DMS153 treated with DMSO at 0.1 percent for 48 hours (cell line): ENCODE measurements at regions not wholly inside any gene's neighbourhood (a gene's known extent, or its start where the extent isn't known, plus 50 kb on each side); places are given as distances from the start of the nearest gene placed in this dataset.
"Not testable (repeated sequence)": the region's sequence is repeated elsewhere in the genome, so short reads cannot be mapped to it uniquely, and the experiment has no call there.

Source experiments
- DNase-seq: peaks from one replicate; lab custom pipeline; 2025; ENCODE audit not compliant: unreplicated experiment; lab: John Stamatoyannopoulos, UW

DNA sequence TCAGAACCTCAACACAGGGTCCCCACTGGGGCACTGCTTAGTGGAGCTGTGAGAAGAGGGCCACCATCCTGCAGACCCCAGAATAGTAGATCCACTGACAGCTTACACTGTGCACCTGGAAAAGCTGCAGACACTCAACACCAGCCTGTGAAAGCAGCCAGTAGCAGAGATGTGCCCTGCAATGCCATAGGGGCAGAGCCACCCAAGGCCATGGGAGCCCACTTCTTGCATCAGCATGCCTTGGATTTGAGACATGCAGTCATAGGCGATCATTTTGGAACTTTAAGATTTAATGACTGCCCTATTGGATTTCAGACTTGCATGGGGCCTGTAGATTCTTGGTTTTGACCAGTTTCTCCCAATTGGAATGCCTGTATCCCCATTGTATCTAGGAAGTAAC is 1962.1 kb upstream of the PRR20A start:
- DNase-seq, result not testable (repeated sequence)

DNA sequence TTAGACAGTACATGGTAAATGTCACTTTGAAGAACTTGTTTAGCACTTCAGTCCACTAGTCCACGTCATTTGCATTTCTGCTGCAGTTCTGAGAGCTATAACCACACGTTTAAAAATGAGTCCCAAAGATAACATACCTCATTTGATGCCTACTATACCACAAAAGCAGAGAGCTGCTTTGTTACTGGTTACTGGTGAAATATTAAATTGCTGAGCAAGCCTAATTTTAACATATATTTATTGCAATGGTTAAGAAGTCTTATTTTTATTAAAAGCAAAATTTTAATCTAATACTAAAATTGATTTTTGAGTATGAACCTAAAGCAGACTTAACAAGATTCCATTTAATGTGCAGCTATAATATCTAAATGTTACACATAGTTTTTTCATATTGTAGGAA is 1949.7 kb upstream of the PRR20A start:
- no peak for DNase-seq

DNA sequence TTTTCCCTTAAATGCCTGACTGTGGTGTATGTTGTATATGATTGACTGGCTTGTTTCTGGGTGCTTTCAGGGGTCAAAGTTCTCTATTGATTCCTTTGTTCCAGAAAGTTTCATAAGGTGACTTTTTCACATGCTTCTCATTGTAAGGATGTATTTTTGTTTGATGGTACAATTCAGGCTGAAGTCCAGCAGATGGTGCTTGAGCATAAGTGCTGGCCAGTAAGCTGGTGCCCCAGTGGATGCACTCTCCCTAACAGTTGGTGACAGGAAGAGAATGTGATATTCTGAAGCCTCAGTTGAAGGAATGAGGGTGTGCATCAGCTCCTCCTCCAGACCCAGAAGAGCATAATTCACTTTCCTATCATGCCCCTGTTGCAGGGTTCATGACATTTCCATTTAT is 1941.6 kb upstream of the PRR20A start:
- no peak for DNase-seq

DNA sequence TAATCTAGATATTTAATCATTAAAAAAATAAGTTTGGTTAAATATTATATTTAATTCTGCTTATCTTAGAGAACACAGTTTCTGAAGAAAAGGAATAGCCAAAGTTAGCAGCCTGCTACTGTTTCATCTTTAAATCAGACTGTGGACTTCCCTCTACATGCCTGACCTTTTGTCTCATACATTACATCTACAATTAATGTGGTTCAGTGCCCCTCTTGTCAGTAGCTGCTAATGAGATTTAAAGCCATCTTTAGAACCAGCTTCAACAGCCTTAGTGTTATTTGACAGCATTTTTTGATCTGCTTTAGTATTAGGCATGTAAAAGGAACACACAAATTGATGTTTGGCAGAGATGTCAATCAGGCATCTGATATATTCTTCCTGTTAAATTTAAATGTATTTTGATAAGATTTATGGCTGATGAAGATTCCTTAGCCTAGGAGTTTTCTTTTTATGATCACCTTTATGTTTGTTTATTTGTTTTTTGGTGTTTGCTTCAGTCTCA is 1925.8 kb upstream of the PRR20A start:
- DNase-seq, result no peak

DNA sequence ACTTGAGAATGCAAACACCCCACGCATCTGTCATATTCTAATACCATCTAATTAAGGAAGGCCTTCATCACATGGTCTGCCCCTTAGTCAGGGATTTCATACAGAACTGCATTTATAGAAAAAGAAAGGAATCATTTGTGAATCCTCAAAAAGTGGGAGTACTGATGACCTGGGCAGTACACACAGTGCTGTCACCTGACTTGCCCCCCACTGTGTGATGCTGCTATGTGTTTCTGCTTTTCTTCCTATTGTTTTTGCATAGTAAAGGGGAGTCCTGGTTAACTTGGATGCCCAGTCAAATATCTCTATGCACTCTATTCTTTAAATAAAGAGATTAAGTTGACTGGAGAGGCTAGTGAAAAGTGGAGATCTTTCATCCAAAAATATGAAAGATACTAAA is 1921.2 kb upstream of the PRR20A start:
- no peak for DNase-seq

DNA sequence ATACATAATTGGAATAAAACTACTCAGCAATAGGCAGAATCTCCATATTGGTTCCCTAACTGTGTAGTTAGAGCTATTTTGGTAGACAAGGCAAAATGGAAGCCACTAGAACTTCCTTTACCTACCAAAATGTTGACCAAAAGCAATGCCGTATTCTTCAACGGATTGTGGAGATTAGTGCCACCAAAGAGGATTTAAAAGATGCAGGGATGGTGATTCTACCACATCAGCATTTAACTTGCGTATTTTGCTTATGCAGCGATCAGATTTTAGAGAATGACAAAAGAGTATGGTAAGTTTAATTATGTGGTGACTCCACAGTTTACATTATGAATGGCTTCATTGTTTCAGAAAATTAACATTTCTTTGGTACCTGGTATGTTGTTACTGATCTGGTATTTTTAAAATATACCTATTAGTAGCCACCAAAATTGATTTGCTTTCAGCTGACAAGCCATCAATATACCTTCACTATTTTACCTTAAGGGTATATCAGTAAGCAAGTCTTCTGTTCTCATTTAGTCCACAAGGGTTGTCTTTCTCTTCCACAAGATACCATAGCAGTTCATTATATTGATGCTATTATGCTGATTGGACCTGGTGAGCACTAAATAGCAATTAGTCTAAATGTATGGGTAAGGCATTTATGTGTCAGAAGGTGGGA is 1910.7 kb upstream of the PRR20A start:
- DNase-seq, result no peak

DNA sequence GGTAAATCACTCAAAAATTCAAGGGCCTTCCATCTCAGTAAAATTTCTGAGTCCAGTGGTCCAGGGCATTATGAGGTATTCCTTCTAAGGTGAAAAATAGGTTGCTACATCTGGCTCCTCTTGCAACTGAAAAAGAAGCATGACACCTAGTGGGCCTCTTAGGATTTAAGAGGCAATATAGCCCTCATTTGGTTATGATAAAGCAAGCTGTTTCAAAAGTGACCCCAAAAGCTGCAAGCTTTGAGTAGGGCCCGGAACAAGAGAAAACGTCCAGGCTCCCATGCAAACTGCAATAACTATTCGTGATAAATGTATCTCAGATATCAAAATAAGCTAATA is 1910.2 kb upstream of the PRR20A start:
- DNase-seq, result no peak

DNA sequence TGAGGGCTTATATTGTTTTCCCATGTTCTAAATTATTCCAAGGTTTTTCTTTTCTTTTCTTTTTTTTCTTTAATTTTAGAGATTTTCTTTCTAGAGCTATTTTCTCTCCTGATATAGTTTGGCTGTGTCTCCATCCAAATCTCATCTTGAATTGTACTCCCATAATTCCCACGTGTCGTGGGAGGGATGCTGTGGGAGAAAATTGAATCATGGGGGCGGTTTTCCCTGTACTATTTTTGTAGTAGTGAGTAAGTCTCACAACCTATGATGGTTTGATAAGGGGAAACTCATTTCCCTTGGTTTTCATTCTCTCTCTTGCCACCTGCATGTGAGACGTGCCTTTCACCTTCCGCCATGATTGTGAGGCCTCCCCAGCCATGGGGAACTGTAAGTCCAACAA is 1906.4 kb upstream of the PRR20A start:
- DNase-seq, result no peak

DNA sequence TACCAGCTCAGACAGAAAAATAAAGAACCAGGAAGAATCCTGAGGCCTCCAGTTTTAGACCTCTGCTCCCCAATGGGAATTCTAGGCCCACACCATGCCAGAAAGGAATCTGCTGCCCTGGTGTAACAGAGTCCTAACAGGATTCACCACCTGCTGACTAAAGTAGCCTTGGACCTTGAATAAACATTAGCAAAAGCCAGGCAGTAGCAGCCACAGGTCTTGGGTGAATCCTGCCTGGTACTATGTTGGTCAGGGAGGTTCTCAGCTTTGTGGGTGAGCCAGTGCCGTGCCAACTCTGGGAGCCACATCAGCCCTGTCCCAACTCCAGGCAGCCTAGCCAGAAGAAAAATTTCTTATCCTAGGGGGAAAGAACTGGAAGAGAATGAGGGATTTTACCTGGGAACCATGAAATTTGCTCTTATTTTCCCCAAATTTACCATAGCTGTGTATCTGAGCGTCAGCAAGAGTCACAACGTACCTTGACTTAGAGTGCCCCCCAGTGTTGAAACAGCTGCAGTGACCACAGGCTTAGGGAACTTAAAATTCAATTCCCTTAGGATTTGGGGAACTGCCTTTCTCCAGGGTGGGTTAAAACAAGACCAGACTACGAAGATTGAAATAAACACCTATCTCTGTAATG is 1895.6 kb upstream of the PRR20A start:
- peak; percentile 5 for DNase-seq

DNA sequence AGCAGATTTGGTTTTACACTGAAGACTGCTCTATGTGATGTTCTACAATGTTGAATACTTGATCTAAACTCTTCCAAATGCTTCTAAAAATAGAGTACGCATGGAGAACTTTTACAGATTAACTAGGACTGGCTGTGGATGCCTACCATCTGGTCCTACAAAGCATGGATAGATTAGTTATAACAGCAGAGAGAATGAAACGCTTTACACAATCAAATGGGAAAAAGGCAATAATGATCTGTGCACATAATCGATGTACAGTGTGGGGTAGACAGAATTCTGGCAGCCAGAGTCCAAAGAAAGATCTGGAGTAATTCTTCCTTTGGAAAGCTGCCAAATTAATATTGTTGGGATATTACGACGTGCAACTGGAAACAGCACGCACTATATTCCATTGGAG is 1885.5 kb upstream of the PRR20A start:
- DNase-seq, result no peak

DNA sequence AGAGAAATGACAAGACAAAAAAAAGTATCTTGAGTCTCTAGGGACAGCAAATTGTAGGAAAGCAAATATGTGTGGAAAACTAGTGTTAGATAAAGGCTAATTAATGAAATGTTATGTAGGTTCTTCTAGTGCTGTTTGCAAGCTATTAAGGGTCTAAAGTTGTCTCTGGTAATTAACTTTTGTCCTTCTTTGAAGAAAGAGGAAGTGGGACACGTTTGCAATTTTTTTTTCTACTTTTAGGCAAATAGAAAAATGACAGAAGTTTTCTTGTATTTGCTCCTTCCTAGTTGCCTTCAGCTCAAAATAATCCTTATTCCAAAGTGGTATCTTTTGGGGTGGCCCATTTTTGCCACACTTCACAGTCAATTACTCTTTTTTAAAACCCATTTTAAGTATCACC is 1877.7 kb upstream of the PRR20A start:
- no peak for DNase-seq

DNA sequence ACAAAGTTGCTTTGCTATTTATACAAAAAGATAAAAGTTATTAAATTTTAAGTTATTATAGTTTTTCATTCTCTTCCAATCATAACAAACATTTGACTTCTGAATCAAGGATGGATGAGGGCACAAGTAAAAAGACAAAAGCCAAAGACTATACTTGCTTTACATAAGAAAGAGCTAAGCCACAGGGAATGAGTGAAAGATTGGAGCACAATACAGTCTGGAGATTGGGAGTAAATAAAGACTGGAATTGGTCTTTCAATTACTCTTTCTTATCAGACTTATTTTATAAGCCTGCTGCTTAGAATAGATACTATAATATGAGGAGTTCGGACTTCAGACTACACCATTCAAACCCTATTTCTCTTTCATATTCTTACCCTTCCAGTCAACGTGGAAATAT is 1874.1 kb upstream of the PRR20A start:
- DNase-seq, result no peak

DNA sequence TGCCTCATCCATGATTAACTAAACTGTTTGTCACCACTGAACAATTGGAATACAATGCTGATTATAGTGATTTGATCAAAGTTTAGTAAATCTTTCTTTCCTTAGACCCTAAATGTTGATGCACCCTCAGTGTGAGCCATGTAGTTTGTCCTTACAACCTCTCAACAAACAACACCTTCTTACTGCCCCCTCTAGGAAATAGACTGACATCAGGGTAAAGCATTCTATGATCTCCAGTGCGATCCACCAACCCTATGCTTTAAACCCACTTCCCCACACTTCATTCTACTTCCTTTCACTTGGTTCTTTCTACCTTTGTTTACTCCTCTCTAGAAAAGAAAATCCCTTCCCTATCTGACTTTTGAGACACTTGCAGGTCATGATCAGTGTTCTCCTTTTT is 1842.5 kb upstream of the PRR20A start:
- DNase-seq, result no peak

DNA sequence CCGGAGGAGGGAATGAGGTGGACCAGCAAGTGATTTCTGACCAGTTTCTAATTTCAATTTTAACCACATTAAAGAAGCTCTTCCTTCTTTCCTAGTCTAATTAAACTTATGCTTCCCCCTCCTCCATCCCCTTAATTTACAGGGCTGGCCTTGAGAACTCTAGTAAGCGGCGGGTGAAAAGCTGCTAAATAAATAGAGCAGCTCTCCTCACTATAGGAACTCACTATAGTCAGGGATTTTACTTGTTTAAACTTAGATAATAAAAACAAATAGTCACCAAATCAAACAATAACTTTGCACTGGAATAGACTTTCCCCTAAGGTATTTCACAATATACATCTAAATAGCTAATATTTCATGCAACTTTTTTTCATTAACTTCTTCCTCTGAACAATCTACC is 1838.2 kb upstream of the PRR20A start:
- DNase-seq, result no peak

DNA sequence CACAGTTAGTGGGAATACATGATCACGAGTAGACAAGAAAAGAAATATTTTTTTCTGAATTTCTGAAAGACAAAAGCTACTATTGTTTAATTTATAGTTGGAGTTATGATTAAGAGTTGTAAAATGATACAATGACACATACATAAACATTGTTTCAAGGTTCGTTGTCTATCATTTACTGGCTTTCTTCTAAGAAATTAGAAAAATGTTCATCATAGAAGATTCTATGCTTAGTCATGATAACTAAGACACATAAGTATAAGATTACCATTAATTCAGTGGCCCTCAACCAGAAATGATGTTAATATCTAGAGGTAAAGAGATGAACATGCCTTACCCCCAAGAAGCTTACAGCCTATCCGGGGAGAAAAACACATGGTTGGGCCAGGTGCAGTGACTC is 1832.8 kb upstream of the PRR20A start:
- no peak for DNase-seq

DNA sequence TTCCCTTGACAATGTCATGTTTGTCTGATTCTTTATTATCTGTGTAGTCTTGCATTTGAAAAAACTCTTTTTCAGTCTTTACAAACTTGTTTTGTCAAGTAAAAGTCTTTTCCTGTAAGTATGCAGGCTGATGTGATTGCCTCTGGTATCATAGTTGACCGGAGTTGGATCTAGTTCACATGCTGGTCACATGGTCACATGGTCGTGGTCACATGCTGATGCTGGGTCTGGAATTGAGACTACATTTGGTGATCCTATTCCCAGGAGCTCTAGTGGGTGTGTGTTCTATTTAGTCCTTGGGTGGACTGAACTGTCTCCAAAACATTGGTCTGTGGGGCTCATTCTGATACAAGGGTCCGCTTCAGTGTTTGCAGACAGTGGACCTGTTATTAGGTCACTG is 1798.8 kb upstream of the PRR20A start:
- no peak for DNase-seq

DNA sequence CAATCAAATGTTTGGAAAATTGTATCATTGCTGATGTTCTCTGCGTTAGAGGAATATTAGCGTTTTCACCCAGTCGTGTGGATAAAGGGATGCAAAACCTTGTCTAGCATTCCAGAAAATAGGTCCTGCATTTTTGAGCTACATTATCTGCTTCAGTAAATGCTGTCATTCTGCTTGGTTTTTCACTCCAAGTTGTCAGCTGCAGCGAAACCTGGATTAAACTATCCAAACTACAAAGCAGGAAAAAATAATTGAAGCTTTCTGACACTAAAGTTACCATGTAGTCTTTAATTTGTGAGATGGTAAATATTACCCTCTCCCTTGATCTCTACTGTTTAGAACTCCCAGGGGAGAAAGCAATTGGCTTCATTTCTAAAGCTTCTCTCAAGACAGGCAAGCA is 1795.5 kb upstream of the PRR20A start:
- no peak for DNase-seq

DNA sequence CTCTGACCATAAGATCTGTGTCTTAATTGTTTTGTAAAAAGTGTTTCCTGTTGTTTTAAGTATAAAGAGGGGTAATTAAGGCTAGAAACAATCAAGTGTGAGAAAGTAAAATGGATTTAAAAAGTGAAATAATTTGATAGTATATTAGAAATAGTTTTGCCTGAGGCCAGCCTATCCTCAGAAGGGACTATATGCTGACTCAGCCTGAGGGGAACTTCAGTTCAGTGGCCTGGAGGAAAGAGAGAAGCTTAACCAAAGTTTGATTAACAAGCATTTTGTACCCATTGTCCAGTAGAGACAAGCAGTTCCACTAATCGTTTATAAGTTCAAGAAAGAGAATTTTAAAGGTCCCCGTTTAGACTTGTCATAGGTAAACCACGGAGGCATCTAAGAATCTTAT is 1793.2 kb upstream of the PRR20A start:
- no peak for DNase-seq

DNA sequence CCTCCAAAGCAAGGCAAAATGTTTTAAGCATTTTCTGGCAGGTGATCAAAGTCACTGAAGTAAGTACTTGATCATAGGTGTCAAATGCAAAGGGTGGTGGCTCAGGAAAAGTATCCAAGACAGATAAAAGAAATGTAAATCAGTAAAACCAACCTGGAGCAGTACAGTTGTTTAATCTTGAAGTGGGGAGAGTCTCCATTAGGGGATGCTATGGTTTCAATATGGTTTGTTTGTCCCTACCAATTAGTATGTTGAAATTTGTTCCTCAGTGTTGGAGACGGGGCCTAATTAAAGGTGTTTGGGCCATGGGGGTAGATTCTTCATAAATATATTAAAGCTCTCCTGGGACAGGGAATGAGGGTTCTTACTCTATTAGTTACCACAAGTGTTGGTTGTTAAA is 1781.7 kb upstream of the PRR20A start:
- DNase-seq, result no peak

DNA sequence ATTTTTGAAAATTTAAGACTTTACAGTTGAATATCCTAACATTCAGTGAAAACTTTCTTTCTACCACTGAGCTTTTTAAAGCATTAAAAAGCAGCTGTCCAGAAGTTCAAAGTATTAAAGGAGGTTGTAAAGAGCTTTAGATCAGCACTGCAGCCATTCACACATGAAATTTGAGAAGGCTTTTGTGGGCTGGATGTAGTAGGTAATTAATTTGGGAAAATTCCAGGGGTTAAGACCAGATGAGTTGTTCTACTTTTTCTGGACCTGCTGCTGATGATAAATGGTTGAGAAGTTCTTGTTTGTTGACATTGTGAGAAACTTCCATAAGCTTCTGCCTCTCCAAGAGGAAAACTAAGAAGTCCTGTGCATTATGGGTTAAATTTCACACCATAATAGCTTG is 1779.6 kb upstream of the PRR20A start:
- DNase-seq, result no peak

DNA sequence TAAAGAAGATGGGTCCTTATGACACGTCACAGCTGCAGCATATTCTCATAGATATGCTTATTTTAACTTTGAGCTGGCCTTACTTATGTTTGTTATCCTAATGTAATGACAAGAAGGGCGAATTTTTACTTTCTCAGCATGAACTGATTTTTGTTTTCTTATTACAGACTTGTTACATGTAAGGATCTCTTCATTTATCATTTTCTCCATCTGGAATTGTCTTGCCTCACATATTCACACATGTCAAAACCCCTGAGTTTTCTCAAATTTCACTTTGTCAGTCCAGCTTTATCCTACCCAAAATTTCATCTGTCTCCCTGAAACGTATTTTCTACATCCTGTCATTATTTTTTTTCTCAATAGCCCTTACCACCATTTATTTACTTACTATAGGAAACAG is 1774.0 kb upstream of the PRR20A start:
- no peak for DNase-seq

DNA sequence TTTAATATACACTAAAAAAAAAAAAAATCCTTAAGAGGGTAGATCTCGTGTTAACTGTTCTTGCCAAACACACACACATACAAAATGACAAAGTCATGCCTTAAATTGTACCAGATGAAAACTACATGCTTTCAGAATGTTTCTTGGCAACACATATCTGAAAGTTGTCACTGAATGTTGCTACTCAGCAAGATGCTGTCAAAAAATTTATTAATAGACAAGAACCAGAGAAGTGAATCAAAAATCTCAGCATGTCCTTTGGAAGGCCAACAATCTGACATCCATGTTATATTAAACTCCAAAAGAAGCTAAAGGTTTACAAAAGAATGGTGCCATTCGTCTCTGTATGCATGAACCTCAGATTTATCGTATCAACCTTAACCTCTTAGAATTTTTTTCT is 1746.2 kb upstream of the PRR20A start:
- DNase-seq, result no peak

DNA sequence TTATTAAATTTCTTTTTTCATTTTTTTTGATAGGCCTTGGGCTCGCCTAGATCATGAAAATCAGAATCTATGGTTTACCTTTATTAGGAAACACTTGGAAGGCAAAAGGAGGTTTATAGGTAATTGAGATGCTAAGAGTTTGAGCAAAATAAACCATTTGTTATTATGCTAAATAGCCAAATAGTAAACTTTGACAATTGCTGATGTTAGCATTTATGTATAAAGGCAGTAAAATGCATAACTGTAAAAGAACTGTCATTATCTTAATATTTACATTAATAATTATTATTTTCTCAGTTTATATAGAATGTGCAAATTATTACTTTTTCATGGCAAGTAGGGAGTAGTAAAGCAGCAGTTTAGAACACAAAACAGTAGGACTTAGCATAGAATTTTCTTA is 1737.8 kb upstream of the PRR20A start:
- DNase-seq, result no peak
